ENCODE measurements at regions not wholly inside any gene's neighbourhood (a gene's known extent, or its start where the extent isn't known, plus 50 kb on each side); places are given as distances from the start of the nearest gene placed in this dataset.

GRCh38 chr14:30158299-30158698 lies 230.7 kb upstream of the PRKD1 start:
- Histone ChIP-seq H3K9me3 (no peaks in the 10 kb centered on the region), H3K27me3 (no peaks in the 10 kb centered on the region), H3K4me3 (no peak overlapping the region), H3K27ac (no peak overlapping the region), H3K4me1 (no peaks in the 10 kb centered on the region), H3K36me3 (no peaks in the 10 kb centered on the region)
- TF ChIP-seq CTCF (IDR thresholded peaks at IDR 0.05) = no peak
- ATAC-seq (no peak), DNase-seq (no peak)
- intact Hi-C loops (cut with DNase I) = no loop called here

- intact Hi-C loops (cut with DNase I) = no loop called here
- no peaks in the 10 kb centered on the region for H3K9me3 ChIP-seq
- no peak for TF ChIP-seq CTCF (IDR thresholded peaks at IDR 0.05)
- DNase-seq (no peak), ATAC-seq (no peak)
- H3K27ac ChIP-seq = no peak overlapping the region
- no peaks in the 10 kb centered on the region for H3K4me1 ChIP-seq
- no peak overlapping the region for H3K4me3 ChIP-seq
- H3K27me3 ChIP-seq = no peaks in the 10 kb centered on the region
- H3K36me3 ChIP-seq = no peaks in the 10 kb centered on the region
Observed at GRCh38 chr14:30159374-30159773, 231.7 kb upstream of the PRKD1 start.

GRCh38 chr14:30160608-30161007 lies 233.0 kb upstream of the PRKD1 start:
- H3K27me3 ChIP-seq = no peaks in the 10 kb centered on the region
- no peak for TF ChIP-seq CTCF (IDR thresholded peaks at IDR 0.05)
- H3K36me3 ChIP-seq = no peaks in the 10 kb centered on the region
- no peak overlapping the region for H3K27ac ChIP-seq
- no peaks in the 10 kb centered on the region for H3K4me1 ChIP-seq
- intact Hi-C loops (cut with DNase I) = no loop called here
- ATAC-seq (no peak), DNase-seq (no peak)
- H3K4me3 ChIP-seq = no peak overlapping the region
- H3K9me3 ChIP-seq = no peaks in the 10 kb centered on the region

GRCh38 chr14:30162066-30162465 lies 234.4 kb upstream of the PRKD1 start:
- no peaks in the 10 kb centered on the region for H3K9me3 ChIP-seq
- TF ChIP-seq CTCF (IDR thresholded peaks at IDR 0.05) = no peak
- intact Hi-C loops (cut with DNase I) = no loop called here
- no peaks in the 10 kb centered on the region for H3K4me1 ChIP-seq
- H3K27me3 ChIP-seq = no peaks in the 10 kb centered on the region
- no peak for DNase-seq
- H3K27ac ChIP-seq = no peak overlapping the region
- no peak overlapping the region for H3K4me3 ChIP-seq
- ATAC-seq = no peak
- no peaks in the 10 kb centered on the region for H3K36me3 ChIP-seq

GRCh38 chr14:30165255-30165654 lies 237.6 kb upstream of the PRKD1 start:
- Histone ChIP-seq H3K4me3 (no peak overlapping the region), H3K27ac (no peak overlapping the region), H3K9me3 (no peaks in the 10 kb centered on the region), H3K27me3 (no peaks in the 10 kb centered on the region), H3K4me1 (no peaks in the 10 kb centered on the region), H3K36me3 (no peaks in the 10 kb centered on the region)
- intact Hi-C loops (cut with DNase I) = no loop called here
- no peak for DNase-seq
- ATAC-seq = no peak
- no peak for TF ChIP-seq CTCF (IDR thresholded peaks at IDR 0.05)

- Histone ChIP-seq H3K9me3 (no peaks in the 10 kb centered on the region), H3K4me3 (no peak overlapping the region), H3K36me3 (no peaks in the 10 kb centered on the region), H3K27me3 (no peaks in the 10 kb centered on the region), H3K4me1 (no peaks in the 10 kb centered on the region), H3K27ac (no peak overlapping the region)
- ATAC-seq (no peak), DNase-seq (no peak)
- no peak for TF ChIP-seq CTCF (IDR thresholded peaks at IDR 0.05)
- intact Hi-C loops (cut with DNase I) = no loop called here
Observed at GRCh38 chr14:30177781-30178180, 250.1 kb upstream of the PRKD1 start.
